ENCODE measurements at regions not wholly inside any gene's neighbourhood (a gene's known extent, or its start where the extent isn't known, plus 50 kb on each side); places are given as distances from the start of the nearest gene placed in this dataset.

DNA sequence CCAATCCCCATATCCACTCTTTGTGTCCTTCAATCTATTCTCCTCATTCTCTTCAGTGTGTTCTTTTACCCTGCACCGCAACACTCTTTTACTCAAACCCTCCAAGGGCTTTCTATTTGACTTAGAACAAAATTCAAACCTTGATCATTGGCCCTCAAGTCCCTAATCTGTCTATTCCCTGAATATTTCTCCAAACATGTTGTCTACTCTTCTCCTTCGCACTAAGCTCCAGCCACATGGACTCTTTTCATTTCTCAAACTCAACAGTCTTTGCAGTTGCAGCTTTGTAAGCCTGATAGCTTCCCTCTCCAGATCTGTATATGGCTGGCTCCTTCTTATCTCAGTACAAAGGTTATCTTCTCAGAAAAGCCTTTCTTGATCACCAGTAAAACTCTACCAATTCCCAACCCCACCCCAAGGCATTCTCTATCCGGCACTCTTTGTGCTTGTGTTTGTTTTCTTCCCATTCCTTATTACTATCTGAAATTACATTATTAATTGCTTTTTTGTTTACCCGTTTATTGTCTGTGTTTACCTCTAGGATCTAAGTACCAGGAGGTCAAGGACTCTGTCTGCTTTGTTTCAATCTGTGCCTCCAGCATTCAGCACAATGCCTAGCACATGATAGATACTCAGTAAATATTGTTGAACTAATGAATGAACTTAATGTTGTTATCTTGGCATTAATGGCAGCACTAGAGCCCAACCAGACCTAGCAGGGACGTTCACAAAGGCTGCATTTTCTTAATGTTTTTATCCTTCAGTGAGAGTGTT, 147.4 kb downstream of the BBOX1 start:
- TF ChIP-seq, protein P1, sequence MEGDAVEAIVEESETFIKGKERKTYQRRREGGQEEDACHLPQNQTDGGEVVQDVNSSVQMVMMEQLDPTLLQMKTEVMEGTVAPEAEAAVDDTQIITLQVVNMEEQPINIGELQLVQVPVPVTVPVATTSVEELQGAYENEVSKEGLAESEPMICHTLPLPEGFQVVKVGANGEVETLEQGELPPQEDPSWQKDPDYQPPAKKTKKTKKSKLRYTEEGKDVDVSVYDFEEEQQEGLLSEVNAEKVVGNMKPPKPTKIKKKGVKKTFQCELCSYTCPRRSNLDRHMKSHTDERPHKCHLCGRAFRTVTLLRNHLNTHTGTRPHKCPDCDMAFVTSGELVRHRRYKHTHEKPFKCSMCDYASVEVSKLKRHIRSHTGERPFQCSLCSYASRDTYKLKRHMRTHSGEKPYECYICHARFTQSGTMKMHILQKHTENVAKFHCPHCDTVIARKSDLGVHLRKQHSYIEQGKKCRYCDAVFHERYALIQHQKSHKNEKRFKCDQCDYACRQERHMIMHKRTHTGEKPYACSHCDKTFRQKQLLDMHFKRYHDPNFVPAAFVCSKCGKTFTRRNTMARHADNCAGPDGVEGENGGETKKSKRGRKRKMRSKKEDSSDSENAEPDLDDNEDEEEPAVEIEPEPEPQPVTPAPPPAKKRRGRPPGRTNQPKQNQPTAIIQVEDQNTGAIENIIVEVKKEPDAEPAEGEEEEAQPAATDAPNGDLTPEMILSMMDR (conservative IDR thresholded peaks at IDR 0.05 in 1 of 2, IDR thresholded peaks at IDR 0.05 in 1 of 2; ENCODE audit: extremely low read depth in 1 of 2, insufficient read depth in 1 of 2, low read depth in 1 of 2, low read length in 2 of 2) = no peak
- no peak for TF ChIP-seq EZH2 (IDR thresholded peaks at IDR 0.05; ENCODE audit: borderline replicate concordance, low read length)
